Natural killer cell (primary cell): ENCODE measurements at regions not wholly inside any gene's neighbourhood (a gene's known extent, or its start where the extent isn't known, plus 50 kb on each side); places are given as distances from the start of the nearest gene placed in this dataset.

Experiments
- ATAC-seq, 3 donors: fragments of 150-1000 bp in 2 of 3; fragments of 200-7000 bp in 1 of 3; cut with Tn5 transposase; 1 replicate in 1 of 3; 2 replicates in 2 of 3; pipeline ENCODE4 v1.10.0; 2021; ENCODE audit warnings: mild to moderate bottlenecking in 2 of 3, moderate library complexity in 2 of 3
- DNase-seq, 2 donors: peaks; one replicate each; pipeline versions ENCODE4 v3.0.0 to v3.0.0-alpha.2; 2013 to 2021; ENCODE audit warnings: mixed read lengths in 1 of 2
- H3K27ac ChIP-seq: one replicate; pipeline ENCODE4 v1.5.1; 2013; ENCODE audit warnings: mild to moderate bottlenecking, low read length
- H3K27me3 ChIP-seq: one replicate; pipeline ENCODE4 v1.6.1; 2013; ENCODE audit warnings: low read length; ENCODE audit not compliant: control insufficient read depth, insufficient read depth
- H3K36me3 ChIP-seq: one replicate; pipeline ENCODE4 v1.6.1; 2013; ENCODE audit warnings: low read length; ENCODE audit not compliant: control insufficient read depth, insufficient read depth
- H3K4me1 ChIP-seq: one replicate; pipeline ENCODE4 v1.6.1; 2013; ENCODE audit warnings: low read length; ENCODE audit not compliant: control insufficient read depth, insufficient read depth
- H3K4me3 ChIP-seq: one replicate; pipeline ENCODE4 v1.5.1; 2013; ENCODE audit warnings: low read length
- H3K9me3 ChIP-seq: one replicate; pipeline ENCODE4 v1.6.1; 2013; ENCODE audit warnings: low read length; ENCODE audit not compliant: control insufficient read depth, insufficient read depth
- H3K27ac Mint-ChIP-seq, 2 donors: one replicate each; pipeline ENCODE4 v1.8.0; 2022; ENCODE audit warnings: mild to moderate bottlenecking in 2 of 2, mixed read lengths in 2 of 2, moderate library complexity in 1 of 2
- H3K27me3 Mint-ChIP-seq, 2 donors: one replicate each; pipeline ENCODE4 v1.8.0; 2022; ENCODE audit warnings: low read depth in 2 of 2, mixed read lengths in 2 of 2
- H3K36me3 Mint-ChIP-seq: one replicate; pipeline ENCODE4 v1.8.0; 2022; ENCODE audit warnings: mixed read lengths
- H3K4me1 Mint-ChIP-seq, 2 donors: one replicate each; pipeline ENCODE4 v1.8.0; 2022; ENCODE audit warnings: mixed read lengths in 2 of 2
- H3K4me3 Mint-ChIP-seq: one replicate; pipeline ENCODE4 v1.8.0; 2022; ENCODE audit warnings: mild to moderate bottlenecking, moderate library complexity, mixed read lengths
- H3K9me3 Mint-ChIP-seq, 2 donors: one replicate each; pipeline ENCODE4 v1.8.0; 2022; ENCODE audit warnings: mixed read lengths in 2 of 2
- WGBS: methylation state at CpG from one replicate; pipeline ENCODE4 v1.1.7; 2013; ENCODE audit warnings: missing lambda C conversion rate; ENCODE audit not compliant: insufficient coverage; 5-methylcytosine and 5-hydroxymethylcytosine counted together
- intact Hi-C: fragments of 100-400 bp; cut with micrococcal nuclease; formaldehyde crosslinking; loops from one replicate; pipeline ENCODE4 v1.14.2; 2022
- TF ChIP-seq, protein P1 (sequence below): fragments of 200-600 bp; IDR thresholded peaks from one replicate; pipeline ENCODE4 v1.8.0; 2022; ENCODE audit warnings: antibody characterized with exemption

DNA sequence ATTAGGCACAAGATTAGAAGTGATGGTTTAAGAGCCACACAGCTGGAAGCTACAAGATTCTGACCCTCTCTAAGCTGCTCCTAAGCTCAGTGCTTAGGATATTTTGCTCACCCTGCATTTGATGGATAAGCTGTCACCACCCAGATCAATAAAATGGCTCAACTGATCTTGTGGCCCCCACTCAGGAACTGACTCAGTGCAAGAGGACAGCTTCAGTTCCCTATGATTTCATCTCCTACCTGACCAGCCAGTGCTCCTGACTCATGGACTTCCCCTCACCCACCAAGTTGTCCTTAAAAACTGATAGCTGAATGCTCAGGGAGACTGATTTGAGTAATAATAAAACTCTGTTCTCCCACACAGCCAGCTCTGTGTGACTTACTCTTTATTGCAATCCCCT lies 833.8 kb downstream of the GRID1 start:
- Mint-ChIP-seq H3K9me3 (peaks cover 7 to 9% of the 10 kb centered on the region in 2 donors), H3K4me1 (no peaks in the 10 kb centered on the region), H3K36me3 (peaks cover 6% of the 10 kb centered on the region), H3K4me3 (no peak overlapping the region), H3K27me3 (no peaks in the 10 kb centered on the region), H3K27ac (no peak overlapping the region)
- no peaks in the 10 kb centered on the region for H3K27me3 ChIP-seq
- no peak for DNase-seq
- no peaks in the 10 kb centered on the region for H3K36me3 ChIP-seq
- TF ChIP-seq, protein P1, sequence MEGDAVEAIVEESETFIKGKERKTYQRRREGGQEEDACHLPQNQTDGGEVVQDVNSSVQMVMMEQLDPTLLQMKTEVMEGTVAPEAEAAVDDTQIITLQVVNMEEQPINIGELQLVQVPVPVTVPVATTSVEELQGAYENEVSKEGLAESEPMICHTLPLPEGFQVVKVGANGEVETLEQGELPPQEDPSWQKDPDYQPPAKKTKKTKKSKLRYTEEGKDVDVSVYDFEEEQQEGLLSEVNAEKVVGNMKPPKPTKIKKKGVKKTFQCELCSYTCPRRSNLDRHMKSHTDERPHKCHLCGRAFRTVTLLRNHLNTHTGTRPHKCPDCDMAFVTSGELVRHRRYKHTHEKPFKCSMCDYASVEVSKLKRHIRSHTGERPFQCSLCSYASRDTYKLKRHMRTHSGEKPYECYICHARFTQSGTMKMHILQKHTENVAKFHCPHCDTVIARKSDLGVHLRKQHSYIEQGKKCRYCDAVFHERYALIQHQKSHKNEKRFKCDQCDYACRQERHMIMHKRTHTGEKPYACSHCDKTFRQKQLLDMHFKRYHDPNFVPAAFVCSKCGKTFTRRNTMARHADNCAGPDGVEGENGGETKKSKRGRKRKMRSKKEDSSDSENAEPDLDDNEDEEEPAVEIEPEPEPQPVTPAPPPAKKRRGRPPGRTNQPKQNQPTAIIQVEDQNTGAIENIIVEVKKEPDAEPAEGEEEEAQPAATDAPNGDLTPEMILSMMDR: no peak
- no peaks in the 10 kb centered on the region for H3K9me3 ChIP-seq
- H3K4me3 ChIP-seq: no peak overlapping the region
- H3K4me1 ChIP-seq: no peaks in the 10 kb centered on the region
- no peak overlapping the region for H3K27ac ChIP-seq
- intact Hi-C loops: no loop called here
- ATAC-seq: no peak

DNA sequence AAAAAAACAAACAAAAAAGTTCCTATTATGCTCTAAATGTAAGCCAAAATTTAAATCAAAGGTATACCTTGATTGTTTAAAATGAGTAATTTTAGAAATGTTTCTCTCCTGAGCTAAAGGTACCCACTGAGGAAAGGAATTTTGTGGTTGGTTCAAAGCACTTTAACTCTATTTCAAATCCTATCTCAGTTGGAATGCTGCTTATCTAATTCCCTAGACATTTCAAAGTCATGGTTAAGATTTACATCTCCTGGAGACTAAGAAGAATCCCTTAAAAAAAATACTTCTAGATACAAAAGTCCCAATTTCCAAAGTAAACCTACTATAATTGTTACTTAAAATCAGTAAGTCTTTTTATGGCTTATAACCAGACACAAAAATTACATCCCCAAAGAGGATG lies 830.7 kb downstream of the GRID1 start:
- Mint-ChIP-seq H3K36me3 (no peaks in the 10 kb centered on the region), H3K27ac (no peak overlapping the region), H3K27me3 (no peaks in the 10 kb centered on the region), H3K4me1 (no peaks in the 10 kb centered on the region), H3K9me3 (peaks cover 7 to 8% of the 10 kb centered on the region in 2 donors), H3K4me3 (no peak overlapping the region)
- Histone ChIP-seq H3K9me3 (no peaks in the 10 kb centered on the region), H3K4me1 (no peaks in the 10 kb centered on the region), H3K27ac (no peak overlapping the region), H3K27me3 (no peaks in the 10 kb centered on the region), H3K4me3 (no peak overlapping the region), H3K36me3 (no peaks in the 10 kb centered on the region)
- DNase-seq (no peak), ATAC-seq (no peak)
- TF ChIP-seq, protein P1: no peak
- intact Hi-C loops: no loop called here

DNA sequence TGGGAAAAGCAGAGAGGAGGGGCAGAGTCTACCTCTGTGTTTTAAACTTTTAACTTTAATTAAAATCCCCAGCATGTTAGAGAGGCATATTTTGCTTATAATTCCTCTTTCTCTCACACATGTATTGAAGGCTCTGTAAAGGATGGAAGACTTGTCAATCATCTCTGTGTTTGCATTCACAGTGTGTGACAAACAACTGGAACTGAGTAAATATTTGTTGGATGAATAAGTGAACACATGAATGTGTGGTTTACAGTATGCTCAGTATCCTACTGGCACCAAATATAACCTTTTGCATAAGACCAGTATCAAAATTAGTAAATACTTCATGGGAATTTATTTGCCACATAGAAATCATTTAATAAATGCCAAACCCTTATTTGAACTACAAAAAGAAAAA lies 829.0 kb downstream of the GRID1 start:
- Histone ChIP-seq H3K36me3 (no peaks in the 10 kb centered on the region), H3K4me3 (no peak overlapping the region), H3K27me3 (no peaks in the 10 kb centered on the region), H3K9me3 (no peaks in the 10 kb centered on the region), H3K27ac (no peak overlapping the region), H3K4me1 (no peaks in the 10 kb centered on the region)
- Mint-ChIP-seq H3K4me3 (no peak overlapping the region), H3K9me3 (peaks cover 7 to 8% of the 10 kb centered on the region in 2 donors), H3K27me3 (no peaks in the 10 kb centered on the region), H3K27ac (no peak overlapping the region), H3K36me3 (no peaks in the 10 kb centered on the region), H3K4me1 (no peaks in the 10 kb centered on the region)
- DNase-seq (no peak), ATAC-seq (no peak)
- intact Hi-C loops: no loop called here
- TF ChIP-seq, protein P1: no peak

DNA sequence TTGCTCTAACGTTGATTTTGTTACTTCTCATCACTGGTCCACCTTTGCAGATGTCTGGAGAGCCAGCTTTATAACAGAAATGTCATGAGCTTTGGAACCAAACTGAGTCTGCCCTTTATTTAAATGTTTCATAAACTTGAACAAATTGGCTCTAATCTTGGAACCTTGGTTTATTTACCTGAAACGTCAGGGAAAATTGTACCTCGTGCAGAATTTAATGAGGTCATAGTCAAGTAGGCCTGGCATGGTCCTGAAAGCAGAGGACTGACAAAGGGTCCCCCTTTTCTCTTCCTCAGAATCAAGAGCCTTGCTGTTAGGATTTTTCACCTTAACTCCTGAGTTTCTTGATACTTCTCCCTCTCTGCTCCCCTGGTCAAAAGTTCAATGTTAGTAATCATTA lies 828.0 kb downstream of the GRID1 start:
- TF ChIP-seq, protein P1: no peak
- H3K4me3 ChIP-seq: no peak overlapping the region
- H3K36me3 ChIP-seq: no peaks in the 10 kb centered on the region
- Mint-ChIP-seq H3K4me3 (no peak overlapping the region), H3K4me1 (no peaks in the 10 kb centered on the region), H3K27ac (no peak overlapping the region), H3K36me3 (no peaks in the 10 kb centered on the region), H3K9me3 (peaks cover 7 to 8% of the 10 kb centered on the region in 2 donors), H3K27me3 (no peaks in the 10 kb centered on the region)
- H3K9me3 ChIP-seq: no peaks in the 10 kb centered on the region
- H3K4me1 ChIP-seq: no peaks in the 10 kb centered on the region
- H3K27ac ChIP-seq: no peak overlapping the region
- no peak for DNase-seq
- WGBS: 84% methylated on average over 3 of the region's 3 CpGs
- H3K27me3 ChIP-seq: no peaks in the 10 kb centered on the region
- ATAC-seq: no peak
- intact Hi-C loops: no loop called here
